ENCODE measurements at regions not wholly inside any gene's neighbourhood (a gene's known extent, or its start where the extent isn't known, plus 50 kb on each side); places are given as distances from the start of the nearest gene placed in this dataset.
A peak's percentile ranks its signal among the peaks of the same experiment; 100 is the strongest.

- H3K36me3 Mint-ChIP-seq (ENCODE audit: insufficient read depth in 1 of 3, low read depth in 3 of 3) = peaks cover 2 to 5% (median 3%) of the 10 kb centered on the region in 3 experiments; a peak in 5 of 7 replicates
- no peak overlapping the region for H3K27ac ChIP-seq (ENCODE audit: insufficient read length, low read depth, low read length)
- DNase-seq = peak; percentile 34
- H3T11ph ChIP-seq (ENCODE audit: low read length) = no peak overlapping the region
- no peak overlapping the region for H2BK120ac ChIP-seq (ENCODE audit: low read depth, low read length, poor library complexity, severe bottlenecking)
- H3K56ac ChIP-seq (ENCODE audit: insufficient read length, low read depth, low read length) = no peak overlapping the region
- H3K27me3 Mint-ChIP-seq (ENCODE audit: low read depth) = no peaks in the 10 kb centered on the region
- H2AFZ ChIP-seq (ENCODE audit: low read length) = no peak overlapping the region
- no peak overlapping the region for H2BK5ac ChIP-seq (ENCODE audit: insufficient read length, low read length)
- H3K4me1 ChIP-seq (ENCODE audit: insufficient read depth, low read length) = no peaks in the 10 kb centered on the region; the same call in 1 of the 2 replicates
- no CpG with 5 or more reads among the region's 8 CpGs for WGBS (ENCODE audit: extremely low coverage, insufficient read length, low lambda C conversion rate)
- TF ChIP-seq CTCF (conservative IDR thresholded peaks at IDR 0.05) = peak; percentile 11; the same call in 1 of the 3 replicates
- H3K27me3 ChIP-seq (ENCODE audit: insufficient read depth, low read length) = no peaks in the 10 kb centered on the region
- no peak overlapping the region for H3K9ac ChIP-seq (ENCODE audit: extremely low read depth, insufficient read length, low read length)
- no peak overlapping the region for H3K4ac ChIP-seq (ENCODE audit: low read depth, low read length)
- H2BK15ac ChIP-seq (ENCODE audit: low read depth, low read length) = no peak overlapping the region
- no peaks in the 10 kb centered on the region for H3K9me3 Mint-ChIP-seq
- no peak overlapping the region for H3K23ac ChIP-seq (ENCODE audit: insufficient read length, low read depth, low read length)
- no peaks in the 10 kb centered on the region for H3K9me3 ChIP-seq (ENCODE audit: control insufficient read depth, low read depth, low read length)
- H4K5ac ChIP-seq (ENCODE audit: insufficient read length, low read depth, low read length) = no peak overlapping the region
- no peak overlapping the region for H2BK12ac ChIP-seq (ENCODE audit: insufficient read length, low read depth, low read length)
- H4K91ac ChIP-seq (ENCODE audit: insufficient read length, low read depth, low read length) = no peak overlapping the region
- H3K4me3 Mint-ChIP-seq = no peak overlapping the region
- no peak overlapping the region for H2BK20ac ChIP-seq (ENCODE audit: low read depth, low read length, poor library complexity, severe bottlenecking)
- H3K23me2 ChIP-seq (ENCODE audit: insufficient read length, low read depth, low read length, poor library complexity, severe bottlenecking) = no peaks in the 10 kb centered on the region
- no peaks in the 10 kb centered on the region for H4K20me1 ChIP-seq (ENCODE audit: control insufficient read depth, insufficient read depth, insufficient read length)
- no peak overlapping the region for H3K4me2 ChIP-seq (ENCODE audit: insufficient read depth, insufficient read length, low read length)
- peaks cover 2% of the 10 kb centered on the region; the same call in 1 of the 2 replicates for H3K79me2 ChIP-seq (ENCODE audit: insufficient read depth, low read length)
- H4K8ac ChIP-seq (replicated peaks; ENCODE audit: insufficient read length, low read depth, low read length) = no peak overlapping the region
- no peak overlapping the region for H2AK5ac ChIP-seq (ENCODE audit: insufficient read length, low read length)
- peaks cover 27 to 47% of the 10 kb centered on the region in 2 experiments for H3K4me1 Mint-ChIP-seq
- no peak overlapping the region for H3K18ac ChIP-seq (ENCODE audit: insufficient read length, low read depth, low read length)
- no peaks in the 10 kb centered on the region for H3K79me1 ChIP-seq (ENCODE audit: insufficient read depth, low read depth, low read length, poor library complexity, severe bottlenecking)
- H3K27ac Mint-ChIP-seq = peak overlapping the region; percentile 19 to 74 (median 42); a peak in 6 of 7 replicates
- no peak overlapping the region for H3K14ac ChIP-seq (ENCODE audit: insufficient read depth, low read length)
Observed at GRCh38 chr6:21965953-21966539, 330.8 kb downstream of the PRL start.
